ENCODE measurements at regions not wholly inside any gene's neighbourhood (a gene's known extent, or its start where the extent isn't known, plus 50 kb on each side); places are given as distances from the start of the nearest gene placed in this dataset.

GRCh38 chr18:45387229-45387628 is 228.0 kb upstream of the SLC14A2 start:
- POLR2A ChIA-PET: no interaction called here
- Histone ChIP-seq H4K20me1 (ENCODE audit: insufficient read depth, low read length) (no peaks in the 10 kb centered on the region), H3K9me3 (ENCODE audit: low read length) (no peaks in the 10 kb centered on the region), H3K79me2 (ENCODE audit: insufficient read depth, low read length) (no peaks in the 10 kb centered on the region), H3K4me2 (ENCODE audit: low read depth, low read length) (no peak overlapping the region), H3K36me3 (replicated peaks in 1 of 2; ENCODE audit: control insufficient read depth in 1 of 2, insufficient read depth in 2 of 2, low read length in 2 of 2) (no peaks in the 10 kb centered on the region), H3K9ac (ENCODE audit: insufficient read depth, low read depth, low read length) (no peak overlapping the region), H3K4me1 (ENCODE audit: insufficient read depth, low read length) (no peaks in the 10 kb centered on the region), H3K27ac (ENCODE audit: extremely low read length, insufficient read depth, low read length) (no peak overlapping the region), H2AFZ (ENCODE audit: low read length) (no peak overlapping the region), H3K4me3 (replicated peaks in 1 of 3; ENCODE audit: insufficient read depth in 1 of 3, low read depth in 2 of 3, low read length in 3 of 3) (no peak overlapping the region), H3K27me3 (ENCODE audit: control insufficient read depth in 1 of 2, insufficient read depth in 2 of 2, low read length in 2 of 2) (no peaks in the 10 kb centered on the region)
- FAIRE-seq (no peak), DNase-seq (ENCODE audit: low spot score) (no peak), ATAC-seq (no peak)
- CTCF ChIA-PET (ENCODE audit: low intra/inter-chr PET ratio, low total read pairs): no interaction called here
- 0% methylated on average over 1 of the region's 2 CpGs for WGBS (ENCODE audit: low lambda C conversion rate)
- no TSS peak for BruUV-seq (replicated peaks)
- in situ Hi-C loops (cut with HindIII; ENCODE audit: extremely low pct_ligation_motif_present, low pct_unique_long_range_greater_than_20kb) (no loop called here), intact Hi-C loops (cut with micrococcal nuclease; ENCODE audit: unreplicated experiment) (loop anchor here (10.0 kb wide), 1 partner anchor 1252 kb away; no protein-coding TSS in a partner anchor)
- TF ChIP-seq REL (CRISPR knock-in tag; conservative IDR thresholded peaks at IDR 0.05): no peak
- no peak for TF ChIP-seq ZNF776 (CRISPR knock-in tag; IDR thresholded peaks at IDR 0.05)
- TF ChIP-seq SKI (IDR thresholded peaks at IDR 0.05; ENCODE audit: partially characterized antibody): no peak
- TF ChIP-seq ZSCAN29 (CRISPR knock-in tag; conservative IDR thresholded peaks at IDR 0.05): no peak
- TF ChIP-seq ZNF773 (CRISPR knock-in tag; IDR thresholded peaks at IDR 0.05; ENCODE audit: borderline replicate concordance): no peak
- no peak for TF ChIP-seq ZNF564 (CRISPR knock-in tag; IDR thresholded peaks at IDR 0.05)
- TF ChIP-seq, protein P1, sequence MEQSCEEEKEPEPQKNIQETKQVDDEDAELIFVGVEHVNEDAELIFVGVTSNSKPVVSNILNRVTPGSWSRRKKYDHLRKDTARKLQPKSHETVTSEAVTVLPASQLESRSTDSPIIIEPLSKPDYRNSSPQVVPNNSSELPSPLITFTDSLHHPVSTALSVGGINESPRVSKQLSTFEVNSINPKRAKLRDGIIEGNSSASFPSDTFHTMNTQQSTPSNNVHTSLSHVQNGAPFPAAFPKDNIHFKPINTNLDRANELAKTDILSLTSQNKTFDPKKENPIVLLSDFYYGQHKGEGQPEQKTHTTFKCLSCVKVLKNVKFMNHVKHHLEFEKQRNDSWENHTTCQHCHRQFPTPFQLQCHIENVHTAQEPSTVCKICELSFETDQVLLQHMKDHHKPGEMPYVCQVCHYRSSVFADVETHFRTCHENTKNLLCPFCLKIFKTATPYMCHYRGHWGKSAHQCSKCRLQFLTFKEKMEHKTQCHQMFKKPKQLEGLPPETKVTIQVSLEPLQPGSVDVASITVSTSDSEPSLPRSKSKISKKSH (CRISPR knock-in tag; IDR thresholded peaks at IDR 0.05; ENCODE audit: borderline replicate concordance): no peak
- TF ChIP-seq, protein P2, sequence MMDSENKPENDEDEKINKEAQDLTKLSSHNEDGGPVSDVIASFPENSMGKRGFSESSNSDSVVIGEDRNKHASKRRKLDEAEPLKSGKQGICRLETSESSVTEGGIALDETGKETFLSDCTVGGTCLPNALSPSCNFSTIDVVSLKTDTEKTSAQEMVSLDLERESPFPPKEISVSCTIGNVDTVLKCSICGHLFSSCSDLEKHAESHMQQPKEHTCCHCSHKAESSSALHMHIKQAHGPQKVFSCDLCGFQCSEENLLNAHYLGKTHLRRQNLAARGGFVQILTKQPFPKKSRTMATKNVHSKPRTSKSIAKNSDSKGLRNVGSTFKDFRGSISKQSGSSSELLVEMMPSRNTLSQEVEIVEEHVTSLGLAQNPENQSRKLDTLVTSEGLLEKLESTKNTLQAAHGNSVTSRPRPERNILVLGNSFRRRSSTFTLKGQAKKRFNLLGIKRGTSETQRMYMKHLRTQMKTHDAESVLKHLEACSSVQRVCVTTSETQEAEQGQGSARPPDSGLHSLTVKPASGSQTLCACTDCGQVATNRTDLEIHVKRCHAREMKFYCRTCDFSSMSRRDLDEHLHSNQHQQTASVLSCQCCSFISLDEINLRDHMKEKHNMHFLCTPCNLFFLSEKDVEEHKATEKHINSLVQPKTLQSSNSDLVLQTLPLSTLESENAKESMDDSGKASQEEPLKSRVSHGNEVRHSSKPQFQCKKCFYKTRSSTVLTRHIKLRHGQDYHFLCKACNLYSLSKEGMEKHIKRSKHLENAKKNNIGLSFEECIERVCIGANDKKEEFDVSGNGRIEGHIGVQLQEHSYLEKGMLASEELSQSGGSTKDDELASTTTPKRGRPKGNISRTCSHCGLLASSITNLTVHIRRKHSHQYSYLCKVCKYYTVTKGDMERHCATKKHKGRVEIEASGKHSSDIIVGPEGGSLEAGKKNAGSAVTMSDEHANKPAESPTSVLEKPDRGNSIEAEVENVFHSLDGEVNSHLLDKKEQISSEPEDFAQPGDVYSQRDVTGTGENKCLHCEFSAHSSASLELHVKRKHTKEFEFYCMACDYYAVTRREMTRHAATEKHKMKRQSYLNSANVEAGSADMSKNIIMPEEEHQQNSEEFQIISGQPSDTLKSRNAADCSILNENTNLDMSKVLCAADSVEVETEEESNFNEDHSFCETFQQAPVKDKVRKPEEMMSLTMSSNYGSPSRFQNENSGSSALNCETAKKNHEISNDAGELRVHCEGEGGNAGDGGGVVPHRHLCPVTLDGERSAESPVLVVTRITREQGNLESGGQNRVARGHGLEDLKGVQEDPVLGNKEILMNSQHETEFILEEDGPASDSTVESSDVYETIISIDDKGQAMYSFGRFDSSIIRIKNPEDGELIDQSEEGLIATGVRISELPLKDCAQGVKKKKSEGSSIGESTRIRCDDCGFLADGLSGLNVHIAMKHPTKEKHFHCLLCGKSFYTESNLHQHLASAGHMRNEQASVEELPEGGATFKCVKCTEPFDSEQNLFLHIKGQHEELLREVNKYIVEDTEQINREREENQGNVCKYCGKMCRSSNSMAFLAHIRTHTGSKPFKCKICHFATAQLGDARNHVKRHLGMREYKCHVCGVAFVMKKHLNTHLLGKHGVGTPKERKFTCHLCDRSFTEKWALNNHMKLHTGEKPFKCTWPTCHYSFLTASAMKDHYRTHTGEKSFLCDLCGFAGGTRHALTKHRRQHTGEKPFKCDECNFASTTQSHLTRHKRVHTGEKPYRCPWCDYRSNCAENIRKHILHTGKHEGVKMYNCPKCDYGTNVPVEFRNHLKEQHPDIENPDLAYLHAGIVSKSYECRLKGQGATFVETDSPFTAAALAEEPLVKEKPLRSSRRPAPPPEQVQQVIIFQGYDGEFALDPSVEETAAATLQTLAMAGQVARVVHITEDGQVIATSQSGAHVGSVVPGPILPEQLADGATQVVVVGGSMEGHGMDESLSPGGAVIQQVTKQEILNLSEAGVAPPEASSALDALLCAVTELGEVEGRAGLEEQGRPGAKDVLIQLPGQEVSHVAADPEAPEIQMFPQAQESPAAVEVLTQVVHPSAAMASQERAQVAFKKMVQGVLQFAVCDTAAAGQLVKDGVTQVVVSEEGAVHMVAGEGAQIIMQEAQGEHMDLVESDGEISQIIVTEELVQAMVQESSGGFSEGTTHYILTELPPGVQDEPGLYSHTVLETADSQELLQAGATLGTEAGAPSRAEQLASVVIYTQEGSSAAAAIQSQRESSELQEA (CRISPR knock-in tag; IDR thresholded peaks at IDR 0.05; ENCODE audit: not compliant biosample characterization): no peak
- TF ChIP-seq IRF2 (CRISPR knock-in tag; IDR thresholded peaks at IDR 0.05): no peak
- no peak for TF ChIP-seq ZNF234 (CRISPR knock-in tag; conservative IDR thresholded peaks at IDR 0.05)
- no peak for TF ChIP-seq ZIK1 (CRISPR knock-in tag; IDR thresholded peaks at IDR 0.05; ENCODE audit: borderline replicate concordance, low read depth)
- TF ChIP-seq, protein P3, sequence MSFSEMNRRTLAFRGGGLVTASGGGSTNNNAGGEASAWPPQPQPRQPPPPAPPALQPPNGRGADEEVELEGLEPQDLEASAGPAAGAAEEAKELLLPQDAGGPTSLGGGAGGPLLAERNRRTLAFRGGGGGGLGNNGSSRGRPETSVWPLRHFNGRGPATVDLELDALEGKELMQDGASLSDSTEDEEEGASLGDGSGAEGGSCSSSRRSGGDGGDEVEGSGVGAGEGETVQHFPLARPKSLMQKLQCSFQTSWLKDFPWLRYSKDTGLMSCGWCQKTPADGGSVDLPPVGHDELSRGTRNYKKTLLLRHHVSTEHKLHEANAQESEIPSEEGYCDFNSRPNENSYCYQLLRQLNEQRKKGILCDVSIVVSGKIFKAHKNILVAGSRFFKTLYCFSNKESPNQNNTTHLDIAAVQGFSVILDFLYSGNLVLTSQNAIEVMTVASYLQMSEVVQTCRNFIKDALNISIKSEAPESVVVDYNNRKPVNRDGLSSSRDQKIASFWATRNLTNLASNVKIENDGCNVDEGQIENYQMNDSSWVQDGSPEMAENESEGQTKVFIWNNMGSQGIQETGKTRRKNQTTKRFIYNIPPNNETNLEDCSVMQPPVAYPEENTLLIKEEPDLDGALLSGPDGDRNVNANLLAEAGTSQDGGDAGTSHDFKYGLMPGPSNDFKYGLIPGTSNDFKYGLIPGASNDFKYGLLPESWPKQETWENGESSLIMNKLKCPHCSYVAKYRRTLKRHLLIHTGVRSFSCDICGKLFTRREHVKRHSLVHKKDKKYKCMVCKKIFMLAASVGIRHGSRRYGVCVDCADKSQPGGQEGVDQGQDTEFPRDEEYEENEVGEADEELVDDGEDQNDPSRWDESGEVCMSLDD (CRISPR knock-in tag; IDR thresholded peaks at IDR 0.05; ENCODE audit: borderline replicate concordance): no peak
- no peak for TF ChIP-seq KLF13 (CRISPR knock-in tag; IDR thresholded peaks at IDR 0.05)
- no peak for TF ChIP-seq ZNF652 (CRISPR knock-in tag; IDR thresholded peaks at IDR 0.05; ENCODE audit: borderline replicate concordance, low read depth)
